ENCODE measurements at regions not wholly inside any gene's neighbourhood (a gene's known extent, or its start where the extent isn't known, plus 50 kb on each side); places are given as distances from the start of the nearest gene placed in this dataset.

- Histone ChIP-seq H3K4me3 (ENCODE audit: low read length) (no peak overlapping the region), H3K27me3 (ENCODE audit: control insufficient read depth, insufficient read depth, low read length) (no peaks in the 10 kb centered on the region), H3K9me3 (ENCODE audit: control insufficient read depth, low read depth, low read length) (no peaks in the 10 kb centered on the region), H3K27ac (ENCODE audit: low read length) (no peak overlapping the region), H3K4me1 (ENCODE audit: control insufficient read depth, low read depth, low read length) (no peaks in the 10 kb centered on the region), H3K36me3 (ENCODE audit: control insufficient read depth, low read depth, low read length) (no peaks in the 10 kb centered on the region), H3K9ac (ENCODE audit: low read length) (no peak overlapping the region)
These were observed 129.8 kb downstream of the SEC23A start for GRCh38 chr14:38973083-38973700.

- no peaks in the 10 kb centered on the region for H3K4me1 ChIP-seq (ENCODE audit: control insufficient read depth, low read depth, low read length)
- H3K9ac ChIP-seq (ENCODE audit: low read length), result no peak overlapping the region
- H3K27ac ChIP-seq (ENCODE audit: low read length), result no peak overlapping the region
- no peaks in the 10 kb centered on the region for H3K36me3 ChIP-seq (ENCODE audit: control insufficient read depth, low read depth, low read length)
- H3K4me3 ChIP-seq (ENCODE audit: low read length), result no peak overlapping the region
- no peaks in the 10 kb centered on the region for H3K9me3 ChIP-seq (ENCODE audit: control insufficient read depth, low read depth, low read length)
- H3K27me3 ChIP-seq (ENCODE audit: control insufficient read depth, insufficient read depth, low read length), result no peaks in the 10 kb centered on the region
These were observed 130.5 kb downstream of the SEC23A start for GRCh38 chr14:38972511-38972910.

- H3K27ac ChIP-seq (ENCODE audit: low read length), result no peak overlapping the region
- no peaks in the 10 kb centered on the region for H3K4me1 ChIP-seq (ENCODE audit: control insufficient read depth, low read depth, low read length)
- H3K4me3 ChIP-seq (ENCODE audit: low read length), result no peak overlapping the region
These were observed 131.6 kb downstream of the SEC23A start for GRCh38 chr14:38971258-38971921.

GRCh38 chr14:38964630-38965029, 138.4 kb downstream of the SEC23A start:
- Histone ChIP-seq H3K27me3 (ENCODE audit: control insufficient read depth, insufficient read depth, low read length) (no peaks in the 10 kb centered on the region), H3K36me3 (ENCODE audit: control insufficient read depth, low read depth, low read length) (no peaks in the 10 kb centered on the region), H3K4me1 (ENCODE audit: control insufficient read depth, low read depth, low read length) (no peaks in the 10 kb centered on the region), H3K4me3 (ENCODE audit: low read length) (no peak overlapping the region), H3K27ac (ENCODE audit: low read length) (no peak overlapping the region), H3K9ac (ENCODE audit: low read length) (no peak overlapping the region), H3K9me3 (ENCODE audit: control insufficient read depth, low read depth, low read length) (no peaks in the 10 kb centered on the region)

More at GRCh38 chr14:38971258-38971921, 131.6 kb downstream of the SEC23A start:
- Histone ChIP-seq H3K36me3 (ENCODE audit: control insufficient read depth, low read depth, low read length) (no peaks in the 10 kb centered on the region), H3K27me3 (ENCODE audit: control insufficient read depth, insufficient read depth, low read length) (no peaks in the 10 kb centered on the region), H3K9me3 (ENCODE audit: control insufficient read depth, low read depth, low read length) (no peaks in the 10 kb centered on the region), H3K9ac (ENCODE audit: low read length) (no peak overlapping the region)

- Histone ChIP-seq H3K27ac (ENCODE audit: low read length) (no peak overlapping the region), H3K4me3 (ENCODE audit: low read length) (no peak overlapping the region), H3K9ac (ENCODE audit: low read length) (no peak overlapping the region), H3K4me1 (ENCODE audit: control insufficient read depth, low read depth, low read length) (no peaks in the 10 kb centered on the region), H3K36me3 (ENCODE audit: control insufficient read depth, low read depth, low read length) (no peaks in the 10 kb centered on the region), H3K9me3 (ENCODE audit: control insufficient read depth, low read depth, low read length) (no peaks in the 10 kb centered on the region), H3K27me3 (ENCODE audit: control insufficient read depth, insufficient read depth, low read length) (no peaks in the 10 kb centered on the region)
These were observed 142.0 kb downstream of the SEC23A start for GRCh38 chr14:38960946-38961531.

GRCh38 chr14:38959021-38959420, 144.0 kb downstream of the SEC23A start:
- Histone ChIP-seq H3K27me3 (ENCODE audit: control insufficient read depth, insufficient read depth, low read length) (no peaks in the 10 kb centered on the region), H3K36me3 (ENCODE audit: control insufficient read depth, low read depth, low read length) (no peaks in the 10 kb centered on the region), H3K4me3 (ENCODE audit: low read length) (no peak overlapping the region), H3K9ac (ENCODE audit: low read length) (no peak overlapping the region), H3K4me1 (ENCODE audit: control insufficient read depth, low read depth, low read length) (no peaks in the 10 kb centered on the region), H3K27ac (ENCODE audit: low read length) (no peak overlapping the region), H3K9me3 (ENCODE audit: control insufficient read depth, low read depth, low read length) (no peaks in the 10 kb centered on the region)

- Histone ChIP-seq H3K4me3 (ENCODE audit: low read length) (no peak overlapping the region), H3K9ac (ENCODE audit: low read length) (no peak overlapping the region), H3K27me3 (ENCODE audit: control insufficient read depth, insufficient read depth, low read length) (no peaks in the 10 kb centered on the region), H3K27ac (ENCODE audit: low read length) (no peak overlapping the region), H3K4me1 (ENCODE audit: control insufficient read depth, low read depth, low read length) (no peaks in the 10 kb centered on the region), H3K36me3 (ENCODE audit: control insufficient read depth, low read depth, low read length) (no peaks in the 10 kb centered on the region), H3K9me3 (ENCODE audit: control insufficient read depth, low read depth, low read length) (no peaks in the 10 kb centered on the region)
These were observed 144.4 kb downstream of the SEC23A start for GRCh38 chr14:38958589-38958988.

GRCh38 chr14:38951451-38951850, 151.6 kb downstream of the SEC23A start:
- Histone ChIP-seq H3K9me3 (ENCODE audit: control insufficient read depth, low read depth, low read length) (no peaks in the 10 kb centered on the region), H3K4me1 (ENCODE audit: control insufficient read depth, low read depth, low read length) (no peaks in the 10 kb centered on the region), H3K27me3 (ENCODE audit: control insufficient read depth, insufficient read depth, low read length) (no peaks in the 10 kb centered on the region), H3K36me3 (ENCODE audit: control insufficient read depth, low read depth, low read length) (no peaks in the 10 kb centered on the region), H3K9ac (ENCODE audit: low read length) (no peak overlapping the region), H3K27ac (ENCODE audit: low read length) (no peak overlapping the region), H3K4me3 (ENCODE audit: low read length) (no peak overlapping the region)

- Histone ChIP-seq H3K4me3 (ENCODE audit: low read length) (no peak overlapping the region), H3K36me3 (ENCODE audit: control insufficient read depth, low read depth, low read length) (no peaks in the 10 kb centered on the region), H3K9ac (ENCODE audit: low read length) (no peak overlapping the region), H3K27me3 (ENCODE audit: control insufficient read depth, insufficient read depth, low read length) (no peaks in the 10 kb centered on the region), H3K4me1 (ENCODE audit: control insufficient read depth, low read depth, low read length) (no peaks in the 10 kb centered on the region), H3K9me3 (ENCODE audit: control insufficient read depth, low read depth, low read length) (no peaks in the 10 kb centered on the region), H3K27ac (ENCODE audit: low read length) (no peak overlapping the region)
These were observed 152.4 kb downstream of the SEC23A start for GRCh38 chr14:38950676-38951075.

GRCh38 chr14:38948576-38948975, 154.5 kb downstream of the SEC23A start:
- no peaks in the 10 kb centered on the region for H3K36me3 ChIP-seq (ENCODE audit: control insufficient read depth, low read depth, low read length)
- H3K27ac ChIP-seq (ENCODE audit: low read length), result no peak overlapping the region
- no peaks in the 10 kb centered on the region for H3K9me3 ChIP-seq (ENCODE audit: control insufficient read depth, low read depth, low read length)
- no peak overlapping the region for H3K4me3 ChIP-seq (ENCODE audit: low read length)
- no peaks in the 10 kb centered on the region for H3K27me3 ChIP-seq (ENCODE audit: control insufficient read depth, insufficient read depth, low read length)
- H3K4me1 ChIP-seq (ENCODE audit: control insufficient read depth, low read depth, low read length), result no peaks in the 10 kb centered on the region
- no peak overlapping the region for H3K9ac ChIP-seq (ENCODE audit: low read length)

- Histone ChIP-seq H3K27me3 (ENCODE audit: control insufficient read depth, insufficient read depth, low read length) (no peaks in the 10 kb centered on the region), H3K9me3 (ENCODE audit: control insufficient read depth, low read depth, low read length) (no peaks in the 10 kb centered on the region), H3K36me3 (ENCODE audit: control insufficient read depth, low read depth, low read length) (no peaks in the 10 kb centered on the region), H3K4me3 (ENCODE audit: low read length) (no peak overlapping the region), H3K4me1 (ENCODE audit: control insufficient read depth, low read depth, low read length) (no peaks in the 10 kb centered on the region), H3K27ac (ENCODE audit: low read length) (no peak overlapping the region), H3K9ac (ENCODE audit: low read length) (no peak overlapping the region)
These were observed 154.9 kb downstream of the SEC23A start for GRCh38 chr14:38948171-38948570.

- Histone ChIP-seq H3K27me3 (ENCODE audit: control insufficient read depth, insufficient read depth, low read length) (no peaks in the 10 kb centered on the region), H3K36me3 (ENCODE audit: control insufficient read depth, low read depth, low read length) (no peaks in the 10 kb centered on the region), H3K27ac (ENCODE audit: low read length) (no peak overlapping the region), H3K9me3 (ENCODE audit: control insufficient read depth, low read depth, low read length) (no peaks in the 10 kb centered on the region), H3K4me1 (ENCODE audit: control insufficient read depth, low read depth, low read length) (no peaks in the 10 kb centered on the region), H3K9ac (ENCODE audit: low read length) (no peak overlapping the region), H3K4me3 (ENCODE audit: low read length) (no peak overlapping the region)
These were observed 155.7 kb downstream of the SEC23A start for GRCh38 chr14:38947343-38947742.
